Testis (tissue), 2 donors: ENCODE measurements at regions not wholly inside any gene's neighbourhood (a gene's known extent, or its start where the extent isn't known, plus 50 kb on each side); places are given as distances from the start of the nearest gene placed in this dataset.
"Not testable (repeated sequence)": the region's sequence is repeated elsewhere in the genome, so short reads cannot be mapped to it uniquely, and the experiment has no call there.

ENCODE experiments used
- CTCF ChIP-seq, 3 experiments: fragments of 450-650 bp in 2 of 3; fragments of 200-600 bp in 1 of 3; sonication (generic) in 1 of 3; IDR thresholded peaks; one replicate each; pipeline ENCODE4 v1.5.1; 2016 to 2019; ENCODE audit warnings: antibody characterized with exemption in 3 of 3, mild to moderate bottlenecking in 2 of 3, moderate library complexity in 1 of 3
- POLR2A ChIP-seq: fragments of 450-650 bp; IDR thresholded peaks from one replicate; pipeline ENCODE4 v1.6.1; 2017; ENCODE audit warnings: antibody characterized with exemption, mild to moderate bottlenecking, moderate library complexity

- TF ChIP-seq CTCF (IDR thresholded peaks at IDR 0.05); POLR2A: not testable (repeated sequence)
Observed at GRCh38 chr17:15832921-15833480, 100.9 kb downstream of the TBC1D26 start.
